Spleen (tissue), 7 donors: ENCODE measurements at regions not wholly inside any gene's neighbourhood (a gene's known extent, or its start where the extent isn't known, plus 50 kb on each side); places are given as distances from the start of the nearest gene placed in this dataset.

Source experiments
- CTCF ChIP-seq, 11 experiments: fragments of 200-600 bp in 7 of 11; fragments of 450-650 bp in 4 of 11; sonication (generic) in 4 of 11; IDR thresholded peaks in 8 of 11; conservative IDR thresholded peaks in 3 of 11; 1 replicate in 7 of 11; 2 replicates in 4 of 11; pipeline versions ENCODE4 v1.4.0 to v1.8.0; 2016 to 2021; ENCODE audit warnings: antibody characterized with exemption in 11 of 11, inconsistent platforms in 4 of 11, mild to moderate bottlenecking in 1 of 11
- POLR2A ChIP-seq, 3 donors: fragments of 450-650 bp; IDR thresholded peaks; one replicate each; pipeline ENCODE4 v1.5.1; 2017; ENCODE audit warnings: antibody characterized with exemption in 3 of 3, mild to moderate bottlenecking in 1 of 3
- donor health status: DM: no; HTN: no; CAD: no; lungs with moderate emphysema.
- donor health status: DM: no; HTN: no; CAD: no.
- donor health status: DM: no; HTN: no; CAD: no.

DNA sequence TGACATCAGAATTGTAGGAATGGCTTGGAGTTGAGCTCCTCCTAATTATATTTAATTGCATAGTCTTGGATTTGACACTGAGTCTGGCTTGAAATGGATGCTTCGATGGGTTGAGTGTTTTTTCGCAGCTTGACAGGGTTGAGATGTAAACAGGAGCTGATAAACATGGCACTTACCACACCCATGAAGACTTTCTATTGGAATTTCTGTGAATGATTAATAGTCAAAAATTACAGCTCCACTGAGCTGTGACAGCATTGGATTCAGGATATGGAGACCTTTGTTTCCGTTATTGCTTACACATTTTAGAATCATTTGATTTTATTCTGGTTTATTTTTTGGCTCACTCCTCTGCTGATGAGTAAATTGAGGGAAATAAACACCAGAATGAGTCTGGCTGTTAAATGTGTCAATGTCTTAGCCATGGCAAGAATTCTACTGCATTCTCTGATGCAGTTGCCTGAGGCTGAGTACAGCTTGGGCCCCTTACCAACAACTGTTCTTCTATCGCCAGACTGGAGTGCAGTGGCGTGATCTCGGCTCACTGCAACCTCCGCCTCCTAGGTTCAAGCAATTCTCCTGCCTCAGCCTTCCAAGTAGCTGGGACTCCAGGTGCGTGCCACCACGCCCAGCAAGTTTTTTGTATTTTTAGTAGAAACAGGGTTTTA is 128.1 kb upstream of the DOK5 start:
- no peak for TF ChIP-seq CTCF (IDR thresholded peaks at IDR 0.05 in 8 of 11, conservative IDR thresholded peaks at IDR 0.05 in 3 of 11)
- no peak for TF ChIP-seq POLR2A (IDR thresholded peaks at IDR 0.05)
